GM23338 (cell line): ENCODE measurements at regions not wholly inside any gene's neighbourhood (a gene's known extent, or its start where the extent isn't known, plus 50 kb on each side); places are given as distances from the start of the nearest gene placed in this dataset.

ENCODE experiments used
- ATAC-seq: fragments of 200-7000 bp; cut with Tn5 transposase; 3 replicates; pipeline ENCODE4 v1.9.1; 2020
- DNase-seq: peaks from one replicate; pipeline ENCODE4 v3.0.0-alpha.2; 2015; ENCODE audit warnings: low spot score
- H2AFZ ChIP-seq: fragments of 200-600 bp; sonication (generic); 2 replicates; pipeline ENCODE4 v1.8.0; 2016; ENCODE audit warnings: antibody characterized with exemption, mild to moderate bottlenecking, moderate library complexity
- H3F3A ChIP-seq: fragments of 200-600 bp; sonication (generic); replicated peaks from 2 replicates; pipeline ENCODE4 v1.8.0; 2017; ENCODE audit warnings: antibody characterized with exemption, mixed run types, low read depth
- H3K27ac ChIP-seq: fragments of 200-600 bp; sonication (generic); 2 replicates; pipeline ENCODE4 v1.6.1; 2016; ENCODE audit warnings: low read depth
- H3K27me3 ChIP-seq: fragments of 200-600 bp; sonication (generic); 2 replicates; pipeline ENCODE4 v1.8.0; 2016; ENCODE audit warnings: mild to moderate bottlenecking, mixed run types, moderate library complexity; ENCODE audit not compliant: insufficient read depth
- H3K36me3 ChIP-seq: fragments of 200-600 bp; sonication (generic); 2 replicates; pipeline ENCODE4 v1.8.0; 2016; ENCODE audit warnings: mild to moderate bottlenecking; ENCODE audit not compliant: insufficient read depth
- H3K4me1 ChIP-seq: fragments of 200-600 bp; sonication (generic); 2 replicates; pipeline ENCODE4 v1.8.0; 2016; ENCODE audit warnings: mild to moderate bottlenecking, moderate library complexity; ENCODE audit not compliant: insufficient read depth
- H3K4me2 ChIP-seq: fragments of 200-600 bp; sonication (generic); 2 replicates; pipeline ENCODE4 v1.7.1; 2017; ENCODE audit warnings: mixed run types
- H3K4me3 ChIP-seq: fragments of 200-600 bp; sonication (generic); 2 replicates; pipeline ENCODE4 v1.6.1; 2016; ENCODE audit warnings: mixed run types
- H3K79me2 ChIP-seq: fragments of 200-600 bp; sonication (generic); replicated peaks from 2 replicates; pipeline ENCODE4 v1.8.0; 2017; ENCODE audit warnings: mild to moderate bottlenecking; ENCODE audit not compliant: insufficient read depth
- H3K9me2 ChIP-seq: fragments of 200-600 bp; sonication (generic); 2 replicates; pipeline ENCODE4 v1.8.0; 2017; ENCODE audit not compliant: insufficient read depth
- H4K20me1 ChIP-seq: fragments of 200-600 bp; sonication (generic); replicated peaks from 2 replicates; pipeline ENCODE4 v1.8.0; 2017; ENCODE audit warnings: mild to moderate bottlenecking; ENCODE audit not compliant: insufficient read depth
- H3K27ac Mint-ChIP-seq: 2 replicates; pipeline ENCODE4 v1.8.0; 2020; ENCODE audit warnings: inconsistent platforms, mild to moderate bottlenecking, moderate library complexity, mixed read lengths
- H3K27me3 Mint-ChIP-seq: 3 replicates; pipeline ENCODE4 v1.8.0; 2022; ENCODE audit warnings: low read depth, mild to moderate bottlenecking, moderate library complexity, mixed read lengths, inconsistent platforms; ENCODE audit not compliant: insufficient read depth, poor library complexity
- H3K36me3 Mint-ChIP-seq: 3 replicates; pipeline ENCODE4 v1.8.0; 2021; ENCODE audit warnings: low read depth, mild to moderate bottlenecking, inconsistent platforms, moderate library complexity, mixed read lengths
- H3K4me1 Mint-ChIP-seq: 3 replicates; pipeline ENCODE4 v1.8.0; 2020; ENCODE audit warnings: mild to moderate bottlenecking, inconsistent platforms, mixed read lengths
- H3K4me3 Mint-ChIP-seq: 3 replicates; pipeline ENCODE4 v1.8.0; 2021; ENCODE audit warnings: moderate library complexity, mild to moderate bottlenecking, inconsistent platforms, mixed read lengths
- H3K9me3 Mint-ChIP-seq: 3 replicates; pipeline ENCODE4 v1.8.0; 2020; ENCODE audit warnings: moderate library complexity, mild to moderate bottlenecking, inconsistent platforms, mixed read lengths
- CREB1 ChIP-seq: fragments of 250-450 bp; sonication (Bioruptor Pico); IDR thresholded peaks from 2 replicates; pipeline ENCODE4 v1.5.0; 2020; ENCODE audit warnings: low read depth, mild to moderate bottlenecking, moderate library complexity
- EZH2 ChIP-seq: fragments of 200-600 bp; sonication (generic); IDR thresholded peaks from one replicate; pipeline ENCODE4 v1.8.0; 2017; ENCODE audit warnings: antibody characterized with exemption, mild to moderate bottlenecking, low read depth; ENCODE audit not compliant: unreplicated experiment
- EZH2phosphoT487 ChIP-seq: fragments of 200-600 bp; sonication (generic); IDR thresholded peaks from one replicate; pipeline ENCODE4 v1.8.1; 2018; ENCODE audit warnings: antibody characterized with exemption; ENCODE audit not compliant: unreplicated experiment
- JUNB ChIP-seq: IDR thresholded peaks from one replicate; pipeline ENCODE4 v1.6.1; 2016; ENCODE audit warnings: antibody characterized with exemption; ENCODE audit not compliant: unreplicated experiment
- NANOG ChIP-seq: IDR thresholded peaks from 2 replicates; pipeline ENCODE4 v1.6.1; 2016; ENCODE audit warnings: antibody characterized with exemption, borderline replicate concordance
- POLR2AphosphoS5 ChIP-seq: IDR thresholded peaks from 2 replicates; pipeline ENCODE4 v1.6.1; 2016; ENCODE audit warnings: antibody characterized with exemption, low read depth
- STAT1 ChIP-seq: IDR thresholded peaks from one replicate; pipeline ENCODE4 v1.6.1; 2016; ENCODE audit warnings: antibody characterized with exemption; ENCODE audit not compliant: unreplicated experiment
- ZNF114 ChIP-seq: fragments of 250-450 bp; sonication (Bioruptor Pico); IDR thresholded peaks from 2 replicates; pipeline ENCODE4 v1.5.0; 2020; ENCODE audit warnings: mild to moderate bottlenecking, moderate library complexity
- TF ChIP-seq, protein P1 (sequence below), 2 experiments: fragments of 200-600 bp in 1 of 2; sonication (generic) in 1 of 2; conservative IDR thresholded peaks; 2 replicates each; pipeline versions ENCODE4 v1.5.1 to v1.6.1; 2016 to 2017; ENCODE audit warnings: antibody characterized with exemption in 2 of 2, low read depth in 2 of 2, mild to moderate bottlenecking in 2 of 2, moderate library complexity in 1 of 2
- TF ChIP-seq, protein P2 (sequence below): IDR thresholded peaks from one replicate; pipeline ENCODE4 v1.6.1; 2018; ENCODE audit warnings: antibody characterized with exemption; ENCODE audit not compliant: unreplicated experiment
- TF ChIP-seq, protein P3 (sequence below): fragments of 250-450 bp; sonication (Bioruptor Pico); IDR thresholded peaks from 2 replicates; pipeline ENCODE4 v1.5.0; 2020; ENCODE audit warnings: mild to moderate bottlenecking, moderate library complexity
- TF ChIP-seq, protein P4 (sequence below): IDR thresholded peaks from 2 replicates; pipeline ENCODE4 v1.6.1; 2016; ENCODE audit warnings: antibody characterized with exemption

DNA sequence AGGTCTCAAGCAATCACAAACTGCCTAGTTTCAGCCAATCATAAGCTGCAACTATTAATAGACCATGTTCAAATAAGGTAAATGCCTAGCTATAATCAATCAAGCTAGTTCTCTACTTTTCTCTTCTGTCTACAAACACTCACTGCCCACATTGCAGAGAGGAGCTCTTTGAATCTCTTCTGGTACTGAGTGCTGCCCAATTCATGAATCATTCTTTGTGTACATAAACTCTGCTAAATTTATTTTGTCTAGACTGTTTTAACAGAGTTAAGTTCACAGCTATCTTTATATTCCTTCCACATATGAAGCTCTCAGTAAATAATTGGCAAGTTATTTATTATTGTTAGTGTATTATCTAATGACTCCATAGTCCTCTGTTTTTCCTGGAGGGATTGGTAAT, 411.0 kb downstream of the EPHA7 start (continued):
- TF ChIP-seq, protein P1, sequence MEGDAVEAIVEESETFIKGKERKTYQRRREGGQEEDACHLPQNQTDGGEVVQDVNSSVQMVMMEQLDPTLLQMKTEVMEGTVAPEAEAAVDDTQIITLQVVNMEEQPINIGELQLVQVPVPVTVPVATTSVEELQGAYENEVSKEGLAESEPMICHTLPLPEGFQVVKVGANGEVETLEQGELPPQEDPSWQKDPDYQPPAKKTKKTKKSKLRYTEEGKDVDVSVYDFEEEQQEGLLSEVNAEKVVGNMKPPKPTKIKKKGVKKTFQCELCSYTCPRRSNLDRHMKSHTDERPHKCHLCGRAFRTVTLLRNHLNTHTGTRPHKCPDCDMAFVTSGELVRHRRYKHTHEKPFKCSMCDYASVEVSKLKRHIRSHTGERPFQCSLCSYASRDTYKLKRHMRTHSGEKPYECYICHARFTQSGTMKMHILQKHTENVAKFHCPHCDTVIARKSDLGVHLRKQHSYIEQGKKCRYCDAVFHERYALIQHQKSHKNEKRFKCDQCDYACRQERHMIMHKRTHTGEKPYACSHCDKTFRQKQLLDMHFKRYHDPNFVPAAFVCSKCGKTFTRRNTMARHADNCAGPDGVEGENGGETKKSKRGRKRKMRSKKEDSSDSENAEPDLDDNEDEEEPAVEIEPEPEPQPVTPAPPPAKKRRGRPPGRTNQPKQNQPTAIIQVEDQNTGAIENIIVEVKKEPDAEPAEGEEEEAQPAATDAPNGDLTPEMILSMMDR (conservative IDR thresholded peaks at IDR 0.05; ENCODE audit: low read depth in 2 of 2), result no peak
- no peak for TF ChIP-seq JUNB

DNA sequence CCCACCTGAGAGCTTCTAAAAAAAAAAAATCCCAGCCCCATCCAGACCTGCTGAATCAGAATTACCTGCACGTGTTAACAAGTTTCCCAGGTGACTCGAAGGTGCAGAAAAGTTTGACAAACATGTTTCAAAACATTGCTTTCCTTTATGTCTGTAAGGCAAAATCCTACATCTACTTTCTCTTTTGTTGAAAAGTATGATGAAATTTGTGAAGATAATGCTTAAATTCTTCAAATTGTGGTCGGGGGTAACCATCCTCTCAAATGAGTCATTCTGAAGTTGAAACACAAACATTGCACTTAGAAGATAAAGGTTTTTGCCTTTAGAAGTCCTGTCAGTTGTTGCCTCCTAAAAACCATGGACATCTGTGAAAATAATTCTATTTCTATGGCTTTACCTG, 429.7 kb downstream of the EPHA7 start:
- Histone ChIP-seq H3F3A (no peaks in the 10 kb centered on the region), H3K79me2 (no peaks in the 10 kb centered on the region), H2AFZ (peak overlapping the region; percentile 67; the same call in 1 of the 2 replicates), H3K4me2 (no peak overlapping the region), H3K27me3 (no peaks in the 10 kb centered on the region), H3K9me2 (no peaks in the 10 kb centered on the region), H4K20me1 (no peaks in the 10 kb centered on the region), H3K4me1 (no peaks in the 10 kb centered on the region), H3K27ac (no peak overlapping the region), H3K4me3 (no peak overlapping the region), H3K36me3 (no peaks in the 10 kb centered on the region)
- ATAC-seq (no peak), DNase-seq (no peak)
- no peaks in the 10 kb centered on the region for H3K27me3 Mint-ChIP-seq
- no peak overlapping the region for H3K4me3 Mint-ChIP-seq
- H3K27ac Mint-ChIP-seq, result no peak overlapping the region
- no peaks in the 10 kb centered on the region for H3K4me1 Mint-ChIP-seq
- no peaks in the 10 kb centered on the region for H3K9me3 Mint-ChIP-seq
- H3K36me3 Mint-ChIP-seq, result no peaks in the 10 kb centered on the region
- TF ChIP-seq STAT1, result no peak
- no peak for TF ChIP-seq POLR2AphosphoS5
- TF ChIP-seq CREB1 (CRISPR knock-in tag), result no peak
- TF ChIP-seq, protein P2, sequence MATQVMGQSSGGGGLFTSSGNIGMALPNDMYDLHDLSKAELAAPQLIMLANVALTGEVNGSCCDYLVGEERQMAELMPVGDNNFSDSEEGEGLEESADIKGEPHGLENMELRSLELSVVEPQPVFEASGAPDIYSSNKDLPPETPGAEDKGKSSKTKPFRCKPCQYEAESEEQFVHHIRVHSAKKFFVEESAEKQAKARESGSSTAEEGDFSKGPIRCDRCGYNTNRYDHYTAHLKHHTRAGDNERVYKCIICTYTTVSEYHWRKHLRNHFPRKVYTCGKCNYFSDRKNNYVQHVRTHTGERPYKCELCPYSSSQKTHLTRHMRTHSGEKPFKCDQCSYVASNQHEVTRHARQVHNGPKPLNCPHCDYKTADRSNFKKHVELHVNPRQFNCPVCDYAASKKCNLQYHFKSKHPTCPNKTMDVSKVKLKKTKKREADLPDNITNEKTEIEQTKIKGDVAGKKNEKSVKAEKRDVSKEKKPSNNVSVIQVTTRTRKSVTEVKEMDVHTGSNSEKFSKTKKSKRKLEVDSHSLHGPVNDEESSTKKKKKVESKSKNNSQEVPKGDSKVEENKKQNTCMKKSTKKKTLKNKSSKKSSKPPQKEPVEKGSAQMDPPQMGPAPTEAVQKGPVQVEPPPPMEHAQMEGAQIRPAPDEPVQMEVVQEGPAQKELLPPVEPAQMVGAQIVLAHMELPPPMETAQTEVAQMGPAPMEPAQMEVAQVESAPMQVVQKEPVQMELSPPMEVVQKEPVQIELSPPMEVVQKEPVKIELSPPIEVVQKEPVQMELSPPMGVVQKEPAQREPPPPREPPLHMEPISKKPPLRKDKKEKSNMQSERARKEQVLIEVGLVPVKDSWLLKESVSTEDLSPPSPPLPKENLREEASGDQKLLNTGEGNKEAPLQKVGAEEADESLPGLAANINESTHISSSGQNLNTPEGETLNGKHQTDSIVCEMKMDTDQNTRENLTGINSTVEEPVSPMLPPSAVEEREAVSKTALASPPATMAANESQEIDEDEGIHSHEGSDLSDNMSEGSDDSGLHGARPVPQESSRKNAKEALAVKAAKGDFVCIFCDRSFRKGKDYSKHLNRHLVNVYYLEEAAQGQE, result no peak
- no peak for TF ChIP-seq EZH2
- TF ChIP-seq, protein P3, sequence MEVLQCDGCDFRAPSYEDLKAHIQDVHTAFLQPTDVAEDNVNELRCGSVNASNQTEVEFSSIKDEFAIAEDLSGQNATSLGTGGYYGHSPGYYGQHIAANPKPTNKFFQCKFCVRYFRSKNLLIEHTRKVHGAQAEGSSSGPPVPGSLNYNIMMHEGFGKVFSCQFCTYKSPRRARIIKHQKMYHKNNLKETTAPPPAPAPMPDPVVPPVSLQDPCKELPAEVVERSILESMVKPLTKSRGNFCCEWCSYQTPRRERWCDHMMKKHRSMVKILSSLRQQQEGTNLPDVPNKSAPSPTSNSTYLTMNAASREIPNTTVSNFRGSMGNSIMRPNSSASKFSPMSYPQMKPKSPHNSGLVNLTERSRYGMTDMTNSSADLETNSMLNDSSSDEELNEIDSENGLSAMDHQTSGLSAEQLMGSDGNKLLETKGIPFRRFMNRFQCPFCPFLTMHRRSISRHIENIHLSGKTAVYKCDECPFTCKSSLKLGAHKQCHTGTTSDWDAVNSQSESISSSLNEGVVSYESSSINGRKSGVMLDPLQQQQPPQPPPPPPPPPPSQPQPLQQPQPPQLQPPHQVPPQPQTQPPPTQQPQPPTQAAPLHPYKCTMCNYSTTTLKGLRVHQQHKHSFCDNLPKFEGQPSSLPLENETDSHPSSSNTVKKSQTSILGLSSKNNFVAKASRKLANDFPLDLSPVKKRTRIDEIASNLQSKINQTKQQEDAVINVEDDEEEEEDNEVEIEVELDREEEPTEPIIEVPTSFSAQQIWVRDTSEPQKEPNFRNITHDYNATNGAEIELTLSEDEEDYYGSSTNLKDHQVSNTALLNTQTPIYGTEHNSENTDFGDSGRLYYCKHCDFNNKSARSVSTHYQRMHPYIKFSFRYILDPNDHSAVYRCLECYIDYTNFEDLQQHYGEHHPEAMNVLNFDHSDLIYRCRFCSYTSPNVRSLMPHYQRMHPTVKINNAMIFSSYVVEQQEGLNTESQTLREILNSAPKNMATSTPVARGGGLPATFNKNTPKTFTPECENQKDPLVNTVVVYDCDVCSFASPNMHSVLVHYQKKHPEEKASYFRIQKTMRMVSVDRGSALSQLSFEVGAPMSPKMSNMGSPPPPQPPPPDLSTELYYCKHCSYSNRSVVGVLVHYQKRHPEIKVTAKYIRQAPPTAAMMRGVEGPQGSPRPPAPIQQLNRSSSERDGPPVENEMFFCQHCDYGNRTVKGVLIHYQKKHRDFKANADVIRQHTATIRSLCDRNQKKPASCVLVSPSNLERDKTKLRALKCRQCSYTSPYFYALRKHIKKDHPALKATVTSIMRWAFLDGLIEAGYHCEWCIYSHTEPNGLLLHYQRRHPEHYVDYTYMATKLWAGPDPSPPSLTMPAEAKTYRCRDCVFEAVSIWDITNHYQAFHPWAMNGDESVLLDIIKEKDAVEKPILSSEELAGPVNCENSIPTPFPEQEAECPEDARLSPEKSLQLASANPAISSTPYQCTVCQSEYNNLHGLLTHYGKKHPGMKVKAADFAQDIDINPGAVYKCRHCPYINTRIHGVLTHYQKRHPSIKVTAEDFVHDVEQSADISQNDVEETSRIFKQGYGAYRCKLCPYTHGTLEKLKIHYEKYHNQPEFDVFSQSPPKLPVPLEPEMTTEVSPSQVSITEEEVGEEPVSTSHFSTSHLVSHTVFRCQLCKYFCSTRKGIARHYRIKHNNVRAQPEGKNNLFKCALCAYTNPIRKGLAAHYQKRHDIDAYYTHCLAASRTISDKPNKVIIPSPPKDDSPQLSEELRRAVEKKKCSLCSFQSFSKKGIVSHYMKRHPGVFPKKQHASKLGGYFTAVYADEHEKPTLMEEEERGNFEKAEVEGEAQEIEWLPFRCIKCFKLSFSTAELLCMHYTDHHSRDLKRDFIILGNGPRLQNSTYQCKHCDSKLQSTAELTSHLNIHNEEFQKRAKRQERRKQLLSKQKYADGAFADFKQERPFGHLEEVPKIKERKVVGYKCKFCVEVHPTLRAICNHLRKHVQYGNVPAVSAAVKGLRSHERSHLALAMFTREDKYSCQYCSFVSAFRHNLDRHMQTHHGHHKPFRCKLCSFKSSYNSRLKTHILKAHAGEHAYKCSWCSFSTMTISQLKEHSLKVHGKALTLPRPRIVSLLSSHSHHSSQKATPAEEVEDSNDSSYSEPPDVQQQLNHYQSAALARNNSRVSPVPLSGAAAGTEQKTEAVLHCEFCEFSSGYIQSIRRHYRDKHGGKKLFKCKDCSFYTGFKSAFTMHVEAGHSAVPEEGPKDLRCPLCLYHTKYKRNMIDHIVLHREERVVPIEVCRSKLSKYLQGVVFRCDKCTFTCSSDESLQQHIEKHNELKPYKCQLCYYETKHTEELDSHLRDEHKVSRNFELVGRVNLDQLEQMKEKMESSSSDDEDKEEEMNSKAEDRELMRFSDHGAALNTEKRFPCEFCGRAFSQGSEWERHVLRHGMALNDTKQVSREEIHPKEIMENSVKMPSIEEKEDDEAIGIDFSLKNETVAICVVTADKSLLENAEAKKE, result no peak
- no peak for TF ChIP-seq EZH2phosphoT487
- TF ChIP-seq ZNF114 (CRISPR knock-in tag), result no peak
- TF ChIP-seq, protein P4, sequence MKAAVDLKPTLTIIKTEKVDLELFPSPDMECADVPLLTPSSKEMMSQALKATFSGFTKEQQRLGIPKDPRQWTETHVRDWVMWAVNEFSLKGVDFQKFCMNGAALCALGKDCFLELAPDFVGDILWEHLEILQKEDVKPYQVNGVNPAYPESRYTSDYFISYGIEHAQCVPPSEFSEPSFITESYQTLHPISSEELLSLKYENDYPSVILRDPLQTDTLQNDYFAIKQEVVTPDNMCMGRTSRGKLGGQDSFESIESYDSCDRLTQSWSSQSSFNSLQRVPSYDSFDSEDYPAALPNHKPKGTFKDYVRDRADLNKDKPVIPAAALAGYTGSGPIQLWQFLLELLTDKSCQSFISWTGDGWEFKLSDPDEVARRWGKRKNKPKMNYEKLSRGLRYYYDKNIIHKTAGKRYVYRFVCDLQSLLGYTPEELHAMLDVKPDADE, result no peak
- TF ChIP-seq NANOG, result no peak
